T47D (cell line): ENCODE measurements at regions not wholly inside any gene's neighbourhood (a gene's known extent, or its start where the extent isn't known, plus 50 kb on each side); places are given as distances from the start of the nearest gene placed in this dataset.

Experiments
- DNase-seq, 2 experiments: peaks; one replicate each; pipeline versions ENCODE4 v3.0.0 to v3.0.0-alpha.2; 2011 to 2012; ENCODE audit warnings: low read depth in 1 of 2, low spot score in 1 of 2
- JUND ChIP-seq: IDR thresholded peaks from 2 replicates; pipeline ENCODE4 v1.6.1; 2012; ENCODE audit warnings: low read depth
- in situ Hi-C: cut with HindIII; loops from 2 replicates; pipeline ENCODE4 v1.10.0; 2016; ENCODE audit warnings: low sequenced_read_pairs, low pct_unique_long_range_greater_than_20kb

DNA sequence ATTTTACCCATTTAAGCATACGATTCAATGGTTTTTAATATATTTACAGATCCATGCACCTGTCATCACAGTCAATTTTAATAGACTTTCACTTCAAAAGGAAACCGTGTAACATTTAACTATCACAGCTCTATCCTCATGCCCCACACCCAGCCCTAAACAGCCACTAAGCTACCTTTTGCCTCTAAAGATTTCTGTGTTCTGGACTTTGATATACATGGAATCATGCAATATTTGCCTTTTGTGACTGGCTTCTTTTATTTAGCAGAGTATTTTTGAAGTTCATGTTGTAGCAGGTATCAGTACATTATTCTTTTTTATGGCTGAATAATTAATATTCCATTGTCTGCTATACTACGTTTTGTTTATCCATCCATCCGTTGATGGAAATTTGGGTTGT, 50.3 kb upstream of the STX16 start:
- no peak for DNase-seq
- in situ Hi-C loops, result no loop called here
- TF ChIP-seq JUND, result no peak

DNA sequence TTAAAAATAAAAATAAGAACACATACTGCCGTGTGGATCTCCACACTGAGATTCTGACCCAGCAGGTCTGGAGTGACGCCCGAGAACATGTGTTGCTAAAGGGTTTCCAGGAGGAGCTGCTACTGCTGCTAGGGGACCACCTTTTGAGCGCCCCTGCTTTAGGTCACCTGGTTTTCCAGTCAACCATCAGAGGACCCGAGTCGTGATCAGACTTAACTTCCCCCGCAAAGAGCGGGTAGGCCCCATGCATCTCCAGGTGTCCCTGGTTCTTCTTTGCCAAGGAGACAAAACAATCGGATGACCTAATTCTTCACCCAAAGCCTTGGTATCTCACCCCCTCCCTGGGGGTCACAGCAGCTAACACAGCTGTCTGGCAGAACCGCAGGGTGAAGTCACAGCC, 51.1 kb upstream of the STX16 start:
- TF ChIP-seq JUND, result no peak
- no peak for DNase-seq
- in situ Hi-C loops, result no loop called here

DNA sequence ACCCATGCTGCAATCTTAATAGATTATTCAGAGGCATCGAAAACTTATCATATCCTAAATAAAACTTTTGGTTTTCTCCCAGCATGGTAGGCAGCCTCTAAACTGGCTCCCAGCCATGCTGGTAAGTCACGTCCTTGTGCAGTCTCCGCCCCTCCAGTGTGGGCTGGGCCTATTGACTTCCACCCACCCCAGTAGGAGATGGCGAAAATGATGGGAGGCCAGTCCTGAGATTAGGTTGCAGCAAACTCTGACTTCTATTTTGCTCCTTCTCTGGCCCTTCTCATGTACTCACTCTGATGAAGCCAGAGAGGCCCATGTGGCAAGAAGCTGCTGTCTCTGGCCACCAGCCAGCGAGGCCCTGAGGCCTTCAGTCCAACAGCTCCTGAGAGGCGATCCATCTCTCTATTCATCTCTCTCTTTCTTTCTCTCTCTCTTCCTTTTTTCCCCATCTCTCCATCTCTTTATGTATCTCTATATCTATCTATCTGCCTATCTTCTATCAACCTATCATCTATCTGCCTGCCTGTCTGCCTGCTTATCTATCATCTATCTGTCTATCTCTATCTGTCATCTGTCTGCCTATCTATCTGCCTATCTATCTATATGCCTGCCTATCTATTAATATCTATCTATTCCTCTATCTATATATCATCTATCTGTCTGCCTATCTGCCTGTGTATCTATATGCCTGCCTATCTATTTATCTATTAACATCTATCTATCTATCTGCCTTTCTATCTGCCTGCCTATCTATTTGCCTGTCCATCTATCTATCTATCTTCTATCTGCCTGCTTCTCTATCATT, 52.7 kb upstream of the STX16 start:
- in situ Hi-C loops, result no loop called here
- DNase-seq, result peak in 1 of 2 experiments; percentile 27
- TF ChIP-seq JUND, result no peak

DNA sequence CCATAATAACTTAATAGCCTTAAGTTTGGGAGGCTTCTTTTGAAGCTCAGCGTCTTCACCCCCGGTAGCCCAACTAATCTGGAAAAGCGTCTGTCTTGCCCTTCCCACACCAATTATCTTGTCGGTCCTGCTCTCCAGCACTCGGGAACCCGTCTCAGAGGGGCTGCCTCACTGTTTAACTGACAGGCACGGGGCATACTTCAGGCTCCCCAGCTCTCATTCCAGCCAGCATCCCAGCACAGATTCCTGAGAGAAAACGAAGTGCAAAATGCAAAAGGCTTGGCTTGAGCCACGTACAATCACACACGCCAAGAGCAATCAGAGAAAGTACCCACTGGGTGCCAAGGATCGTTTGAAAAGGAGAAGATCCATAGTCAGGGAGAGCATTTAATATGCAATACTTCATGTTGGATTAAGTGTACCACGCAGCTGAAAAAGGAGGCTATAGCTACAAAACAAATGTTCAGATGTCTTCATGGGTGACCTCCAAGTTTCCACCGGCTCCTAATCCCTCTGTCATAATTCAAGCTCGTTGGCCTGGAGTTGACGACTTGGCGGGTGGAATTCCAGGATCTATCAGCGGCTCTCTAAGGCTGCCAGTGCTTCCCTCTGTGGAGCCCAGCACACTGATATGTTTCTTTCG, 53.7 kb upstream of the STX16 start:
- DNase-seq, result no peak
- in situ Hi-C loops, result no loop called here
- no peak for TF ChIP-seq JUND

DNA sequence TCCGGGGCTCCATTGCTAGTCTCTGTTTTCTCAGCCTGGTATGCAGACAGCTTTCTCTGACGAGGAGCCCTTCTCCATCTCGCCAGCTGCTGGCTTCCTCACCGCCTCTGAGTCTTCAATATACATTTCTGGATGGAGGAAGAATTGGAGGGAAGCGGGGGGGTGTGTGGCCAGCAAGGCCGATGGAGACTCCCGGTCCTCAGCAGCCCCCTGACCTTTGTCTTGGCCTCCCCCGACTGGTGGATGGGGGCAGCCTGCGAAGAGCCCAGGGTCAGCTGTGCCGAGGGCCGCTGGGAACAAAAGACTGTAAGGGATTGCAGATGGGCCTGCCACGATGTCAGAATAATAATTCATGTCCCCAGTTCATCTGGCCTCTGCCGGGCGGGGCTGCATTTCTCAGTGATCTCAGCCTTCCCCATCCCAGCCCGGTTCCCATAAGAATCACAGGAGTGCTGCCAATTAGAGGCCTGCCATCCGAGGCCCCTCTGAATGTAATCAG, 54.3 kb upstream of the STX16 start:
- in situ Hi-C loops, result no loop called here
- DNase-seq, result no peak

DNA sequence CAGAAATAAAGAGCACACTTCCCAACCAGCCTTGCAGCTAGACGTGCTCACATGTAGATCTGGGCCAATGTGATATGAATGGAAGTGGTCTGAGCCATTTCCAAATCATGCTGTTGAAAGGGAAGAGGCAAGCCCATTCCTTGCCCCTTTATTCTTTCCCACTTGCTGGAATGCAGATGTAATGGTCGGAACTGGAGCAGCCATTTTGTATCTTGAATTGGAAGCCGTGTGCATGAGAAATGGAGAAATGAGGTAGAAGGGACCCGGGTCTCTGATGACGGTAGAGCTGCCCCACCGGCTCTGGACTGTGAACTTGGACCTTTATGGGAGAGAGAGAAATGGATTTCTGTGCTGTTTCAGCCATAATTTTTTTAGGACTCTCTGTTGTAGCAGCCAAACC, 54.8 kb upstream of the STX16 start:
- no peak for TF ChIP-seq JUND
- DNase-seq, result no peak
- in situ Hi-C loops, result no loop called here

More for the DNA sequence above, 54.3 kb upstream of the STX16 start:
- TF ChIP-seq JUND, result no peak

DNA sequence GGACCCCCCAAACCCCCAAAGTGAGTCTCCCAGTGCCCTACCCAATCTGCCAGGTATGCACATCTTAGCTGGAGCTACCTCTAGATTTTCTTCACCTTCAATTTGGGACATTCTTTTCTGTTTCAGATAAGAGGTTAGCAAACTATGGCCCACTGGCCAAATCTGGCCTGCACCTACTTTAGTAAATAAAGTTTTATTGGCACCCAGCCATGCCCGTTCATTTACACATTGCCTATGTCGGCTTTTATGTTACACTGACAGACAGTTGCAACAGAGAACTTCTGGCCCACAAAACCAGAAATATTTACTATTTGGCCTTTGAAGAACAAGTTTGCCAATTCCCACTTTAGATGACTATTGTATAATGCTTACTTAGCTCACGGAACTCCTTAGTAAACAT, 55.9 kb upstream of the STX16 start:
- TF ChIP-seq JUND, result no peak
- DNase-seq, result no peak
- in situ Hi-C loops, result no loop called here

DNA sequence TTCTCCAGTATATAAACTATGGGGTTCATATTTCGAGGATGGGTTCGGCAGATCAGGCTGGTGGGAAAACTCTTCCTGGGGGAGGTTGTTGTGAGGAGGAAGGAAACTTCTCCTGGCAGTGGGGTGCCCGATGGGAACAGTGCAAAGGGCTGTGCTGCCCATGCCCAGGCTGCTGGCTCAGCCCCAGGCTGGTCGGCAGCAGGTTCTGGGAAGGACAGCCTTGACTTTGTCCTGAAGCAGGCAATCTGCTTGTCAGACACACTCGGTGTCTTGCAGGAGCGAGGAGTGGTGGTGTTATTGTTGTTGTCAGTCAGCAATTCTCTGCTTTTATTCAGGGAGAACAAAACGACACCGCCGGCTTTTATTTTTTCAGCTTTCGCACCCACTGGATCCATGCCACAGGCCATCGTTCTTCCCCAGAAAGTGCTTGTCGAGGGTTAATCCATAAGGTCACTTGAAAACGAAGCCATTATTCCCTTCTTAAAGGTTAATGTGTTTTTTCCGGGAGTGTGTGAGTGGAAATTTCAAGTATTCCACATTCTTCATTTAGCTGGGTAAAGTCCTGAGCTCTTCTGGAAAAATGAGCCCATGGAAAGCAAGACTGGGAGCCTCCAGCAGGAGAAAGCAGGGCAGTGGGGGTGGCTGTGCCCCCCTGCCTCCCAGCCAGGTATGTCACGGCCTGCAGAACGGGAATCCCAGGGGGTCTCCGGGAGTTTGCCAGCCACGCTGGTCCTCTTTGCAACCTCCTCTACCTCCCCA, 57.0 kb upstream of the STX16 start:
- in situ Hi-C loops, result no loop called here
- TF ChIP-seq JUND, result no peak
- no peak for DNase-seq

DNA sequence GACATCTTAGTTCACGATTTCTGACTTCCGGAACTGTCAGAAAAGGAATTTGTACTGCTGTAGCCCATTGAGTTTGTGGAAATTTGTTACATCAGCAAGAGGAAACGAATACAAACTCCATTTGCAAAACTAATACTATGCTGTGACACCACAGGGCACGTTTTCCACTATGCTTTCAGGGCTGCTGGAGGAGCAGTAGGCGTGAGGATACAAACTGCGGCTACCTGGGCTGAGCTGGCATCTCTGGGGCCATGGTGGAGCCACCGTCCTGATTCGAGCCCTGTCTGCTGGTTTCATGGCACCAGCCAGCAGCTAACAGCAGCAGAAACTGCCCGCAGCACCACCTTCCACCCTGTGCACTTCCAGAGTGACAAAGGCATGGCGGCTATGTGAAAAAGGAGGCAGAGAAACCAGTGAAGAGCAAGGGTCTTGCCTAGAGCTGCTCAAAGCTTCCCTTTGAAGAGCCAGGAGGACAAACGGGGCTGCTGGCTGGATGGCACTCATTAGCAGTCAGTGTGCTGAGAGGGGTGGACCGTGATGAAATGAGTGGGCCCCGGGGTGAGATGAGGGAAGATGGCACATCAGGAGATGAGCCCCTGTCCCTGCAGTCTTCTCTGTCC, 58.9 kb upstream of the STX16 start:
- no peak for DNase-seq
- in situ Hi-C loops, result no loop called here
- no peak for TF ChIP-seq JUND

DNA sequence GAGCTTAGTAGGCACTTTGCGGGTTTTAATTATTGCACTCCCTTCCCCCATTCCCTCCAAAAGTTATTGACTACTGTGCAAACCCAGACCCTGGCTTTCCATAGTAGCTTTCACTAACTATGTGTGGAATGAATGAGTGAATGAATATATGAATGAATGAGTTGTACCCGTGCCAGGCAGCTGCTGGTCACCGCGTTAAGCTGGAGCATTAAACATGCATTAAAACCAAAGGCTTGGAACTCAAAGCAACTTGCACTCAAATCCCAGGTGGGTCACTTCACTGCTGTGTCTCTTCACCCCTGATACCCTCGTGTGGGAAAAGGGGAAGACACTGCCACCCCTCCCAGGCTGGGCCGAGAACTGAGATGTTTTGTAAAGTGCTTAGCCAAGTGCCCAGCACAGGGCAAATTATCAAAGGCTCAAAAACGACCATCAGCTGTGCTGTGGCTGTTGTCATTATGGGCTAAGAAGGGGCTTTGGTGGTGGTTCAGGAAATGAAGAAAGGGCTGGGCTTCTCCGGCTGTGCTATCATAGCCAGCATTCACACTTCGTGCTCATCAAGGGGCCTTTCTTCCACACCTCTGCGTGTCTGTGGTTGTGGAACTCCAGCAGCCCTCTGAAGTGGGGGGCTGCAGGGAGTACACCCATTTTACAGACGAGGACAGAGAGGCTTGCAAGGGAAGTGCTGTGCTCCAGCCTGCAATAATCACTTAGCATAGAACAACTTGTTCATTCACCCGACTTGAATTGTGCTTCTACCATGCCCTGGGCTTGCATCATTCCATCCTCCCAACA, 60.2 kb upstream of the STX16 start:
- in situ Hi-C loops, result no loop called here
- TF ChIP-seq JUND, result no peak
- no peak for DNase-seq

DNA sequence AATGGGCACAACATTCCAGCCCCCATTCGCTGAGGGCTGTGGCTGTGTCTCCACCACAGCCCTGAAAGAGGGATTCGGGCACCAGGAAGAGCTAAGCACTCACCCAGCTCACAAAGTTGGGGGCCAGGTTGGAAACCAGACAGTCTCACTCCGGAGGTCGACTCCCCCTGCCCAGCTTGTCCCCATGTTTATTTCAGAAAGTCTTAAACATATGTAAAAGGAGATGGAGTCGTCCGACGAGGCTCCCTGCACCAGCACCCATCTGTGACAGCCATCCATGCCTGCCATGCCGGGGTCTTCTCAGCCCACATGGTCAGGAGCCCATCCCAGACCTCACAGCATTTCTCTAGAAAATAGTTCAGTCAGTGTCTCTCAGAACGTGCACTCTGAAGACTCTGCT, 63.6 kb upstream of the STX16 start:
- in situ Hi-C loops, result no loop called here
- DNase-seq, result no peak
- no peak for TF ChIP-seq JUND
